ENCODE measurements at regions not wholly inside any gene's neighbourhood (a gene's known extent, or its start where the extent isn't known, plus 50 kb on each side); places are given as distances from the start of the nearest gene placed in this dataset.

DNA sequence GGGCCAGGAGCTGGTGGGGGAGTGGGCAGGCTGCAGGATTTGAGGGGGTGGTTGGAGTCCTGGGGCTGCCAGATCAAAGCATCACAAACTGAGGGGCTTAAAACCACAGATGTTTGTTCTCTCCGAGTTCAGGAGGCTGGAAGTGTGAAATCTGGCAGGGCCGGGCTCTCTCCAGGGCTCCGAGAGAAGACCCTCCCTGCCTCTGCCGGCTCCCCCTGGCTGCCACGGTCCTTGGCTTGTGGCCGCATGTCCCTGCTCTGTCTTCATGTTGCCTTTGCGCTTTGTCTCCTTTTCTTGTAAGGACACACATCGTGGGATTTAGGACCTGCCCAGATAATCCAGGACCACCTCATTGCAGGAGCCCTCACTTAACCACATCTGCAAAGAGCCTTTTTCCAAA lies 139.8 kb upstream of the GSE1 start:
- no peak for DNase-seq (ENCODE audit: low spot score)

GRCh38 chr16:85473909-85474620 lies 139.1 kb upstream of the GSE1 start:
- no peak for DNase-seq (ENCODE audit: low spot score)

- DNase-seq (ENCODE audit: low spot score): no peak
These were observed 138.4 kb upstream of the GSE1 start for GRCh38 chr16:85474621-85475217.

DNA sequence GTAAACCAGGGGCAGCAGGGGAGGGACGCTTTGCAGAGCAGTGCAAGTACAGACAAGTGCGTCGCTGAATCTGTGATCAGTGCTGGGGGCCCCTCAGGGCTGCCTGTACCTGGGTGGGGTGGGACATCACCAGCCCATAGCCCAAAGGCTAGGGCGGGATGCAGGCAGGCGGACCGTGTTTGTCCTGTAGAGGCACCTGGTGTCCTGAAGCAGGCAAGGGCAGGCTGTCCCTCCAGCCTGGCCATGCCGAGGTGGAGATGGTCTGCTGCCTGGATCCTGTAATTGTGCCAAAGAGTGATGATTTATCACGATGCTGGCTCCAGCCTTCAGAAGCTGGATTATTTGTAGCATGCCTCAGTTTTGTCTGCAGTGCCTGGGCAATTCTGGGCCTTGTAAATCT lies 137.9 kb upstream of the GSE1 start:
- no peak for DNase-seq (ENCODE audit: low spot score)

DNA sequence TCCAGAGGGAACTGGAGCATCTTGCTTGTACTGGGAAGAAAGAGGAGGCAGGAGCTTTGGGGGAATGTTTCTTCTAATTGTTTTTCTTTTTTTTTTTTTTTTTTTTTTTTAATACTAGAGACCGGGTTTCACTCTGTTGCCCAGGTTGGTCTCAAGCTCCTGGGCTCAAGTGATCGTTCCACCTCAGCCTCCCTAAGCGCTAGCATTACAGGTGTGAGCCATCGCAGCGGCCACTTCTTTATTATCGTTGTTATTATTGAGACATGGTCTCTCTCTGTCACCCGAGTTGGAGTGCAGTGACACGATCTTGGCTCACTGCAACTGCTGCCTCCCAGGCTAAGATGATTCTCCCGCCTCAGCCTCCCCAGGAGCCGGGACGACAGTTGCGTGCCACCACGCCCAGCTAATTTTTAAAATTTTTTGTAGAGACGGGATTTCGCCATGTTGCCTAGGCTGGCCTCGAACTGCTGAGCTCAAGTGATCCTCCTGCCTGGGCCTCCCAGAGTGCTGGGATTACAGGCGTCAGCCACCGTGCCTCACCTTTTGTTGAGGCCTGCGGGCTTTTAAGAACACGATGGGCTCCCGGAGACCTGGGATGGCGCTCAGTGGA lies 137.3 kb upstream of the GSE1 start:
- no peak for DNase-seq (ENCODE audit: low spot score)

DNA sequence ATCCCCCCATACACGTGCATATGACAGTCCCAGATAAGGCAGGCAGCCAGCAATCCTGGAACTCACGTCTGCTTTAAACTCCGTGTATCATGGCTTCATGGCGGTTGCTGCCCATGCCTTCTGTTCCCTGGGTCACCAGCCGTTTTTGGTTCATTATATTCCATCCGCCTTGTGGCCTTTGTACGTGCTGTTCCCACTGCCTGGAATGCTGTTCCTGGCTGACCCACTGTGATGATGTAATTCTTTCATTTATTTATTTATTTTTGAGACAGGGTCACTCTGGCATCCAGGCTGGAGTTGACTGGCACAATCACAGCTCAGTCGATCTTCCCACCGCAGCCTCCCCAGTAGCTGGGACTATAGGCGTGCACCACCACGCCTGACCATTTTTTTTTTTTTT lies 136.7 kb upstream of the GSE1 start:
- no peak for DNase-seq (ENCODE audit: low spot score)

GRCh38 chr16:85477801-85478363 lies 135.2 kb upstream of the GSE1 start:
- no peak for DNase-seq (ENCODE audit: low spot score)

DNA sequence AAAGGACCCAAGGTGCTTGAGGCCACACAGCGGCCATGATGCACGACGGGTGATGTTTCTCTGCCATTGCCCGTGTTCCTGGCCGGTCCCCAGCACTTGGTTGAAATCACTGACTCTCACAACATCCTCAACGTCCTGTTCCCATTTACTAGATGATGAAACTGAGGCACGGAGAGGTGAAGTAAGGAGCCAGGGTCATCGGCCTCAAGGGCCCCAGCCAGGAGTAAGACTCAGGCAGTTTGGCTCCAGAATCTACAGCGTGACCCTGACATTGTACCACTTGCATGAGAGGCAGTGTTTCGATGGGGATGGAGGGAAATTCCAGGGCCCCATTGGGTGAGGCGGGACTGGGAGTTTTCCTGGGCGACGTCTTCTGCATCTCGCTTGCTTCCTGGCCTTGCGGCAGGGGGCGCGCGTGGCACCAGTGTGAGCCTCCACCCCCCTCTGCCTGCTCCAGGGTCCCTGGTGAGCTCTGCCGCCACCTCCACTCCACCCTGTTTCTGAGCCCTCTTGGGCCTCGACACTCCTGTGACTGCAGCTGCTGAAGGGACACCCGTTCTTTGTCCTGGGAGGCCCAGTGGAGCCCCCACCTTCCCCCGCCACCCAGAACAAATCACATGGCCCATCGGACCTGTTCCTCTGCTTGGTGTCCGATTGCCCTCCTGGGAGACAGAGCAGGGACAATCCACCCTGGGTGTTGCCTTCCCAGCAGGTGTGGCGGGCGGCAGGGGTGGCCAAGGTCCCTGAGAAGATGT lies 133.0 kb upstream of the GSE1 start:
- no peak for DNase-seq (ENCODE audit: low spot score)

DNA sequence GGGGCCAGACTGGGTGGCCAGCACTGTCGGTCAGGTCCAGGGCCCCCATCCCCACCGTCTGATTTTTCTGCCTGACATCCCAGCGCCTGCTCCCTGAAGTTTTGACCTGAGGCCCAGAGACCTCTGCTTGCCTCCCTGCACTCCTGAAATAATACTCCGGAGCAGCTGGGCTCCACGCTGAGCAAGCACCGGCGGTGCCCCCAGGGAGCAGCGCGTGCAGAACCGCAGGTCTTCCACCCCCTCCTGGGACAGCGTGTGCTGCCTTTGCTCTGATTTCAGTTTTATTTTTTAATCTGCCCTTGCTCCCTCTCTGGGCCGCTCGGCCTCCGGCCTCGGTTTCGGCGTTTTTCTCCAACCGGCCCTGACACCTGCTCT lies 132.4 kb upstream of the GSE1 start:
- DNase-seq (ENCODE audit: low spot score): no peak

- no peak for DNase-seq (ENCODE audit: low spot score)
These were observed 131.9 kb upstream of the GSE1 start for GRCh38 chr16:85481206-85481605.

GRCh38 chr16:85481738-85482137 lies 131.4 kb upstream of the GSE1 start:
- no peak for DNase-seq (ENCODE audit: low spot score)

DNA sequence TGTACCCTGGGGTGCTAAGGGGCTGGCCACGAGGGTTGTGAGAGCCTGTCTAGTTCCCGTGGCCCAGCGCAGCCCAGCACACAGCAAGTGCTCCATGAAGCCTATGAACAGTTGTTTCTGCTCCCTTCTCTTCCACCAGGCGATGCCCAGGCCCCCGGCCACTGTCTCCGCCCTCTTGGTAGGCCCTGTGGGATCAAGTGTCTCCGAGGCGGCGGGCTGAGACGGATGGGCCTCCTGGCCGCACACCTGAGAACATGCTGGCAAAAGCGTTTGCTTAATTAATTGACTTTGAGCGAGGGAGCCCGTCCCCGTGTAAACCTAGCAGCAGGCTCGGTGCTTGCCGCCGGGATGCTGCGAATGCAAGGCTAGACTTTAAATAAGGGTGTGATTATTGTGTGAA lies 129.7 kb upstream of the GSE1 start:
- no peak for DNase-seq (ENCODE audit: low spot score)

DNA sequence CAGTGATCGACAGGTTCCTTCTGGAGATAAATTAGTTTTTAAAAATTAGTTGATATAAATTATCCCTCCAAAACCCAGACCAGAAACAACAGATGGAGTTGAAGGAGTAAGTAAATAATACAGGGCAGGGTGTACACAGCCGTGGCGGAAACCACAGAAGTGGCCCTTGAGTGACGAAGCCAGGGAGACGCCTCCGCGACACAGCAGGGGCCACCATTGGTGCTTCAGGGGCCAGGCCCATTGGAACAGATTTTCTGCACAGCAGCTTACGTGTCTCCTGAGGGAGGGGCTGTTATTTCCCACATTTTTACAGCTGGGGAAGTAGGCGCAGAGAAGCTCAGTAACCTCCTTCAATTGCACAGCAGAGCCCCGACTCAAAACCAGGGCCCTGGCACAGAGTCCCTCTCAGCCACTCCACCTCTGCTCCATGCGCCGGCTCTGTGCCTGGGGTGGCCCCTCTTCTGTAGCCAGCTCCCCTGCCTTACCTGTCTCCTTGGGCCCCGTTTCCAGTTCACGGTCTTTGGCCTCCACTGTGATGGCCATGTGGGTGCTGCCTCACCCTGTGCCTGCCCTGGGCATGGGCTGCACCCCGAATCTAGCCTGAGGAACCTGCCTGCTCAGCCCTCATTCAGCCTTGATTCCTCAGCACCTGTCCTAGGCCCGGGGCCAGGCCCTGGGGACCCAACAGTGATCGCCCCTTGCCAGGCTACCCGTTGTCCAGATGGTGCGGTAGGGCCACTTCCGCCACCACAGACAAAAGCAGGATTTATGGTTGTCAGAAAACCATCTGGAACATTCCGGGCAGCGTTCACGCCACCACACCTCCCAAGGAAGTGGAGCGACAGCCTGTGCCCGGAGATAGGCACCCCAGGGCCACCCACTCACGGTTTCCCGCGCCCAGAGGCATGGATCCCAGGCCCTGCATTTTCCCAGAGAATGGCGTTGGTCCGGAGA lies 128.5 kb upstream of the GSE1 start:
- DNase-seq (ENCODE audit: low spot score): no peak

DNA sequence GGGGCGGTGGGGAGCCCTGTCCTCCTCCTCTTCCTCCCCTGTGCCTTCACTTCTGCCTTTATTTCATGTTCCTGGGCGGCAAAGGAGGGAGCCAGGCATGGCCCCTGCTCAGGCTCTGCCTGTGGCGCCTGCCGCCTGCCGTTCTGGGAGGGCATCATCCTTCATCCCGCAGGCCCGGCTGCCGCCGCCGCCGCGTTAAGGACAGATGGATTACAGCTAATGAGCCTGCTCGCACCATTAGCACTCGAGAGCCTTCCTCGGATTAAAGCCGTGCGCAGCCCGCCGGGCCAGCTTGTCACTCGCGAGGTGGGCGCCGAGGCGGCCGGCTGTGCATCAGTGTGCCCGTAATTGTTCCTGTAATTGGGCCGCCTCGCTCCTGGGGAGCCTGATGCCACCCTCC lies 127.7 kb upstream of the GSE1 start:
- DNase-seq (ENCODE audit: low spot score): no peak

- no peak for DNase-seq (ENCODE audit: low spot score)
These were observed 126.7 kb upstream of the GSE1 start for GRCh38 chr16:85486256-85486915.

GRCh38 chr16:85488414-85488813 lies 124.7 kb upstream of the GSE1 start:
- DNase-seq (ENCODE audit: low spot score): no peak

- DNase-seq (ENCODE audit: low spot score): no peak
These were observed 122.6 kb upstream of the GSE1 start for GRCh38 chr16:85490407-85491057.

DNA sequence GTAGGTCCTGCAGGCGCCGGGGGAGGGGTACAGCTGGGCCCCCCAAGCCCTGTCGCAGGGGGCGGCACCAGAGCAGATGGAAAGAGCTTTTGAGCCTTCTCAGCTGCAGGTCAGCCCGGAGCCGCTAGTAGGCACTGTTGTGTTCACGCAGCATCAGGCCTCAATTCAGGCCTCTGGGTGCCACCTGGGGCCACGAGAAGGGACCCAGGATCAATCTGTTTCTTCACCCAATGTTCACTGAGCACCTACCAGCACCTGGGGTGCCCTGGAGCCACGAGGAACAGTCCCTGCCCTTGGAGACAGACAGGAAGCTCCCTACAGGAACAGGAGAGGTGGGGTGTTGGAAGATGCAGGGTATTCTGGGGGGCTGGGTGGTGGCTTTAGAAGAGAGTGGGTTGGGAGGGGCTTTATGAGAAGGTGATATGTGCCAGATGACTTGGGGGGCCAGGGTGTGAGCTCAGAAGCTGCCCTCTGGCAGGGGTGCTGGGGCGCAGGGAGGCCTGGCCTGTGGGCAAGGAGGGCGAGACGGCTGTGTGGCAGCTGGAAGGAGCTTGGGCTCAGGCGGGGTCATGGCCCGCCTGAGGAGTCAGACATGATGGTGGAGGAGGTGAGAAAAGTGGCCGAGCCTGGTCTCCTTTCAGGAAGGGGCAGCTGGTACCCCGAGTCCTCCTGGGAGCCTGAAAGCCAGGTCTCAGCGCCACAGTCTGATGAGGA lies 121.9 kb upstream of the GSE1 start:
- no peak for DNase-seq (ENCODE audit: low spot score)

GRCh38 chr16:85491798-85492294 lies 121.3 kb upstream of the GSE1 start:
- DNase-seq (ENCODE audit: low spot score): no peak

Data from H4 (cell line).